Medulla oblongata (tissue), 1 donor: ENCODE measurements at regions not wholly inside any gene's neighbourhood (a gene's known extent, or its start where the extent isn't known, plus 50 kb on each side); places are given as distances from the start of the nearest gene placed in this dataset.
"Not testable (repeated sequence)": the region's sequence is repeated elsewhere in the genome, so short reads cannot be mapped to it uniquely, and the experiment has no call there.

Experiments
- DNase-seq: peaks from one replicate; pipeline ENCODE4 v3.0.0-alpha.2; 2015; ENCODE audit errors: extremely low spot score

DNA sequence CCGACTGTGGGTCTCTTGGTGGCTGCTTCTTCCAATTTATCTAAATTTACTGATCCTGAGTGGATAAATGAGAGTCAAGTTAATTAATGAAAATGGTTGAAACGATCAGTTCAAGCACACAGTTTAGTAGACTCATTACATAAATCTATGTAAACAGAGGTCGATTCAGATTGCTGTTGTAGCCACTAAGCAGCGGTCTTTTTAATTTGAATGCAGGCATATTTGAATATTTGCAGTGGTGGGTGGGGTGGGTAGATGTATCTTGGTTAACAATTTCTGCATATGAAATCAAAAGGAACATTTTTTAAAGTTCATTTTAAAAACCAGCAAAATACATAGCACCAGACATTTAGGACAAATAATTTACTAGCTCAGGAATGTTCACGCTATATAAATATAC, 325.9 kb downstream of the KLF12 start:
- no peak for DNase-seq

DNA sequence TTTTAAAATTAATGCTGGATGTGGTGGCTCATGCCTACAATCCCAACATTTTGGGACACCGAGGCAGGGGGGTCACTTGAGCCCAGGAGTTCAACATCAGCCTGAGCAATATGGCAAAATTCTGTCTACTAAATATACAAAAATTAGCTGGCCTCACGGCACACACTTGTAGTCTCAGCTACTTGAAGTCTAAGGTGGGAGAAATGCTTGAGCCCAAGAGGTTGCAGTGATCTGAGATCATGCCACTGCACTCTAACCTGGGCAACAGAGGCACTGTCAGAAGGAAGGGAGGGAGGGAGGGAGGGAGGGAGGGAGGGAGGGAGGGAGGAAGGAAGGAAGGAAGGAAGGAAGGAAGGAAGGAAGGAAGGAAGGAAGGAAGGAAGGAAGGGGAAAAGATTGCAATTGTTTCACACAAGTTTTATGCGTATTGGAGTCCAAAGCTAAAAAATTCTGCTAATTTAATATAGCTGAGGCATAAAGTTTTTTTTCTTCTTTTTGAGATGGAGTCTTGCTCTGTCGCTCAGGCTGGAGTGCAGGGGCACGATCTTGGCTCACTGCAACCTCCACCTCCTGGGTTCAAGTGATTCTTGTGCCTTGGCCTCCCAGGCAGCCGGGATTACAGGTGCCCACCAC, 328.8 kb downstream of the KLF12 start:
- DNase-seq, result not testable (repeated sequence)

DNA sequence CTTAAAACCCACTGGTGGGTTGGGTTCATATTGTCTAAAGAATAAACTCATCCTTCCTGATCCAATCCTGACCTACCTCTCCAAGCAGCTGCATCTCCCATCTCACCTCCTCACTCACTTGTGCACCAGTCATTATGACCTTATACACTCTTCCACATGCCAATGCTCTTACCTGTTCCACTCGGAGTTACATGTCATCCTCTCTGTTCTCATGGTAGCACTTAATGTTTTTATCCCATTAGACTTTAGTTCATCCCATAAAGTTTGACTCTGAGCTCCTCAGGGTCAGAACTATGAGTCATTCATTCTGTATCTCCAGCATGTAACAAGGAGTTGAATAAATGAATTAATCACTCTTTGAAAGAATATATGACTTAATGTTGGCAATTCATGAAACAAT, 330.2 kb downstream of the KLF12 start:
- no peak for DNase-seq

DNA sequence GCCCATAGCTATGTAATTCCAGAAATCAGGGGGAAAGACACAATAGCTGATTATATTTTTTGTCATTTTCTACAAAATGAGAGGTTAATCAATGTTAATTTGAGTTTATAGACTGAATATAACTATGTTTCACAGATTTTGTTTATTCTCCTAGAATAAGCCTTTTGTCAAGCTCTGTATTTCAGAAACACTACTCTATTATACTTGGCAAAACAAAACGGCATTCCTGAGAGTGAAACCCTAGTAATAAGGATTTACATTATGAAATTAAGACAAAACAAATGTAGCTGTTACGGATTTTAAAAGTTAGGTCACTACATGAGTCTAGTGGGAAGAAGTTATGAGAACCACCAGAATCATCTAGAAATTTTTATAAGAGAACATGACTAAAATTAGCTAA, 334.2 kb downstream of the KLF12 start:
- no peak for DNase-seq

DNA sequence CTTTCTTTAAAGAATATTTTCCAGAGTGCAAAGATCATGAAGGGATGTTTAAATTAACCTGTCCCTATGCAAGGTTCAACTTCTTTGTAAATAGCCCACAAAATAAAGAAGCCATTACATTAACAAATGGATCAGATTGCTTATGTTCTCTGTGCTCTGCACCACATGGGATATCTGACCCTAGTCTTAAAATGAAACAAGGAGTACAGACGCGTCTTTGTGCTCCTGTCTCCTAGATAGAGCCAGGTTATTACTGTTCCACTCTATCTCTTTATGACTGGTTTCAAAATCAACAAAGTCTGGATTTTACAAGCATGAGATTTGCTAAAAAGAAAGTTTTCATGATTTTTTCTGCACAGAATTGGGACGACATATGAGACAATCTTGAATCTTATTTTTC, 339.4 kb downstream of the KLF12 start:
- no peak for DNase-seq

DNA sequence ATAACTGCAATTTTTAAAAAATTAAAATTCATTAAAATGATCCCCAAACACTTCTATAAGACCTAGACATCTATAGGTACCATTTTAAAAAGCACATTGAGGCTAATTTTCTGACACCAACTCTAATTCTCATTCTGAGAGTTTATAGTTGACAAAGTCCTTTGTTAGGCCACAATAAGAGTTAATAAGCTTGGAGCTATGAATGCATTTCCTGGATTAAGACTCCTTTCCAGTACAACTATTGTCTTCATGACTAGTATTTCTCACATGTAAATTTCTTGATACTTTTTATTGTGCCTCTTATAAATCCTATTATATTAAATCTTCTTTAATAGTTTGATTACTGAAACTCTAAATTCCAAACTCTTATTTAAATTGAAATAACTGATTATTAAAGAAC, 340.8 kb downstream of the KLF12 start:
- DNase-seq, result no peak

DNA sequence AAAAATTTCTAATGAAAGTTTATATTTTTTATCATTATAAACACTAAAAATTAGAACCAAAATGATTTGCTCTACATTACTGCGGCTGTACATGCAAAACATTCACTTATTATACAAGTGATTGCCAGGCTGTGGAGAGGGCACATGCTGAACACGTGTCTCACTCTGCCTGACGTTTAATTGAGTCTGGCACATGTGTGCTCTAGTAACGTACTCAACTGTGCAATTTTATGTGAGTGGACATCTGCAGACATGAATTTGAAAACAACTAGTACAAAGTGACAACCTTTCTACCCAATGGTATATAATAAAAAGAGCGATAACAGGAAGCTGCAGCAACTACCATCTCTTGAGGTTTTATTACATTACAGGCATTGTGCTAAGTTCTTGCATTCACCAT, 341.4 kb downstream of the KLF12 start:
- DNase-seq, result no peak

DNA sequence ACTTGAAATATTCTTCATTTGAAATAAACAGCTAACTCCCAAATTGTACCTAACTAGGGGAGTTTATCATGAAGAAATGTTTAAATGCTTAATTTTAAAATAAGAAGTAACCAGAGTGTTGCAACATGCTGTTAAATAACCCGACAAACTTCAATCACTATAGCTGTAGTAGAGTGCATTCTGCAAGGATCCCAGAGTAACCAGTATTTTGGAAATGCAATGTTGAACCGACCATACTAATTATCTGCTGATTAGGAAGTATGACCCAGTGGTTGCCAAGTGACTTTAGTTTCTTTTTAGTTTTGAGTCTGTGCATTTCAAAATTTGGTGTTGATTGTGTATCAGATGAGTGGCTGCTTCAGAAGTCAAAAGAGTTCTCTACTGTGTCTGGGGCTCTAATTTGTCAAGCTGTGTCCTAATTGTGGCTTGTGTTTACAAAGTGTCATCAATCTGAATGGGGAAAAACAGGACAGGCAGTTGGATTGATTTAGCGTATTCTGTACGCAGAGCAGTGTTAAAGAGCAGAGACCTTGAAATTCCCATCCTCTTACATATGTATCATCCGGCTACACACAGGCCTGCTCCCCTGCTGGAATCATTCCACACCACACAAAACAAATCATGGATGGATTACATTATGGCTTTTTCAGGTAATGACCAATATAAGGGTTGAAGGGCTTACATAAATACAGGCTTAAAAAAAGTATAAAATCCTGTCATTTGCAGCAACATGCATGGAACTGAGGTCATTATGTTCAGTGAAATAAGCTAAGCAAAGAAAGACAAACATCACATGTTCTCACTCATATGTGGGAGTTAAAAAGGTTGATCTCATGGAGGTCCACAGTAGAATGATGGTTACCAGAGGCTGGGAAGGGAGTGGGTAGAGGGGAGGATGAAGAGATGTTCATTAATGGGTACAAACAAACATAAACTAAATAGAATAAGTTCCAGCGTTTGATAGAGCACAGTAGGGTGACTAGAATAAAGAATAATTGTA, 351.5 kb downstream of the KLF12 start:
- DNase-seq, result no peak

DNA sequence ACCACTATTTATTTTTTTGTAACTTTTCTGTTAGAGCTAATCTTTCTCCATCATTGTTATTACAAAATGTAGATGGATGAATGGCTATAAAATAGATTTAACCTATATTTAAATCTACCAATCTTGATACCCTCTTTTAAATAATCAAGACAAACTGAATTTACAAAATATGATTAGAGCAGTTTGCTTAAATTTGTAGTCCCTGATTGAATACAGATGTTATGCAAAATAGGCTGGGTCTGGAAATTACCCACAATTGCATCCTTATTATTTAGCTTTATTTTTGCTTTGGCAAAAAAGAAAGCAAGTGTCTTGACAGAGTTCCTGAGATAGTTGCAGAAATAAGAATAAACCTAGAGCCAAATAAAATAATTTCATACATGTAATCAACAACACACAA, 352.8 kb downstream of the KLF12 start:
- DNase-seq, result no peak

DNA sequence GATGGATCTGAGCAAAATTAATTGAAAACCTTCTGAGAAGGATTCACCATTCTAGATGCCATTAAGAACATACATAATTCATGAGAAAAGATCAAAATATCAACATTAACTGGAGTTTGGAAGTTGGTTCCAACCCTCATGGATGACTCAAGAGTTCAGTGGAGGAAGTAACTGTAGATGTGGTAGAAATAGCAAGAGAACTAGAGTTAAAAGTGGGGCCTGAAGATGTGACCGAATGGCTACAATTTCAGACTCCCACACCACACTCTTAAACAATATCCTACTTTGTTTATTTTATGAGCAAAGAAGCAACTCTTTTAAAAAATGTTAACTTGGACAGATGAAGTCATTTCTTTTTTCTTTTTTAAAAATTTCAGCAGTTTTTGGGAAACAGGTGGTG, 354.3 kb downstream of the KLF12 start:
- no peak for DNase-seq

DNA sequence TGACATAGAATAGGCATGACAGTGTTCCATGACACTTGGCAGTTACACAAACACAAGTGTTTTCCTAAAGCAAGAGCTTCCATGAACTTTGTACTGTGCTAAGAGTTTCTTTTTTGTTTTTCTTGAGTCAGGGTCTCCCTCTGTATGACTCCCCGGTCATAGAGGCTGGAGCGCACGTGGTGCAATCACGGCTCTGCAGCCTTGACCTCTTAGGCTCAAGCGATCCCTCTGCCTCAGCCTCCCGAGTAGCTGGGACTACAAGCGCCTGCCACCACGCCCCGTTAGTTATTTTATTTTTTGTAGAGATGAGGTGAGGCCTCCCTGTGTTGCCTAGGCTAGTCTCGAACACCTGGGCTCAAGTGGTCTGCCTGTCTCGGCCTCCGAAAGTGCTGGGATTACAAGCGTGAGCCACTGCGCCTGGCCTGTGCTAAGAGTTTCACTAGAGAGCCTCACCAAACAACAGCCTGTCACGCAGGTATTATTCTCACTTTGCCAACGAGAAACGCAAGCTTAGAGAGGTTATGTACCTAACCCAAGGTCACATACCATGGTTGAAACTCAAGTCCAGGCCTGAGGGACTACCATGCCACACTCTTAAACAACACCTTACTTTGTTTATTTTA, 355.9 kb downstream of the KLF12 start:
- no peak for DNase-seq

DNA sequence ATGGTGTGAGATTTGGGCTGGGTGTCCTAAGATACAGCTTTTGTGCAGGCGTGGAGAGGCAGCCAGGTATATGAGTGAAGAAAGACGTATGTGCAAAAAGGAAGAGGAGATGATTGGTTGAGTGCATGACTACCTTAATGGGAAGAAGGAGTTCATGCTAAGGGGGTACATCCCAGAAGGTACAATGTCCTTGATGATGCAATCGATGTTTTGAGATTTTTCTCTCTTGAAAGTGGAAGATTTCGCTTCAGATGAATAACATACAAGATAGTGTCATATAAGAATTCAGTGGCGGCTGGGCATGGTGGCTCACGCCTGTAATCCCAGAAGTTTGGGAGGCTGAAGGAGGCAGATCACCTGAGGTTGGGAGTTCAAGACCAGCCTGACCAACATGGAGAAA, 357.1 kb downstream of the KLF12 start:
- DNase-seq, result no peak

DNA sequence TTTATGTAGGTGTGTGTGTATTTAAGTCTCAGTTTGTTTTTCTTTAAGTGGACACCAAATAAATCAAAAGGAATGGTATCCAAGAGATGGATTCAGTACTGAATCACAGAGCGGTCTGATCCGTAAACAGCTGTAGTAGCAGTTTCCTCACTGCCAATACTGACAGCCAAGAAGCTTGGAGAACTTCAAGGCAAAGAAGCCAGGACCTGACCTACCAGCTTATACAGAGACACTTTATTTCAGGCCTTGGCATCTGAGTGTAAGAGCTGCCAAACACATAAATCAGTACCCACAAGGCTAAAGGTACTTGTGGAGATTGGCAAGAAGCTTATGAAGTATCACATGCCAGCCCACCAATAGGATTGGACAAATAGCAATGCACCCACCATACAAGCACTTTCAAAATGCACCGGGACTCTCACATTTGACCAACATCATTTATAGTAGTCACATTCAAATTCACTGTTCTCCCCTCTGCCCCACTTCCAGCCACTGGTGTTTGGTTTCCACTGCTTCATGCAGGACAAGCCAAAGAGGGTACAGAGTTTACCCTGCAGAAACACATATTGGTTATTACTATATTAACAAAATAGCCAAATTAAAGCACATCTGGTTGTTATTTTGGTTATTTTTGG, 357.9 kb downstream of the KLF12 start:
- peak; percentile 48 for DNase-seq

DNA sequence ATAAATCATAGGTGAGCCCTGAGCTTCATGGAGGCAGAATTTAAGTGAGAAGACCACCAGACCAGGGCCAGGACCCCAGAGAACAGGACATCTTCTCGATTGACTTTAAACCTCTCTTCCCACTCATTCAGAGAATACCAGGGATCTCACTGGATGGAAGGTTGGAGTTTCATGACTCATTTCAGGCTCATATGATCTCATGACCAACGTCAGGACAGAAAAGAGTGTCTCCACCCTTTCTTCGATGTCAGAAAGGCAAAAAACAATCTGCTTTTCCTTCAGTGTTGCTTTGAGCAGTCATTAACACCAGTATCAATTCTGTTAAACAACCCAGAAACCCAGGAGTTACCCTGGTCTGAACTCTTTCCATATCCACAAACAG, 361.0 kb downstream of the KLF12 start:
- no peak for DNase-seq

DNA sequence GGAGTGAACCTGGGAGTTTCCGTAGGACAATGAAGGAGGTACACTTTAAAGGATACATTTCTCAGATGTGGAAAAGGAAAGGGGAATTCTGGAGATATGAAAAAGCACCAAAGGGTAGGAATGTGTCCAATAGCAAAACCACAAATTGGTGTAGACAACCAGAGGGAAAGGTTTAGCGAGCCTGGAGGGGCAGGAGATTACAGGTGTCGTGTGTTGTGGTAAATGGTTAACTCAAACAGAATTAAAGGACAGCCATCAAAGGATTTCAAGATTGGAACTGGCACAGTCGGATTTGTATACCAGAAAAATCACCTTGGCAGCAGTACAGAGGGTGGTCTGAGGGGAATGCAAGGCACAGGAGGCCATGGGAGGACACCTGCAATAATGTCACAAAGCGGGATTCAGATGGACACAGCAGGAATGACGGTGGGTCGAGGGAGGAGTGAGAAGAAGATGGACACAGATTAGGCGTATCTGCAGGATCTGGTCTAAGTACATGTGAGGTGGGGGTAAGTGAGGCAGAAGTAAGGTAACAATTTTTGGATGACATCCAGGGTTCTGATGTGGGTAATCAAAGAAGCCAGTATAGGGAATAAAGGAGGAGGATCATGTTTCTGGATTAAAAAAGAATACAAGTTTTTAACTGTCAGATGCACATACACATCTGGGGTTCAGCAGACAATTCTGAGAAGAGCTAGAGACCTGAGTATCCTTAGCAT, 361.6 kb downstream of the KLF12 start:
- no peak for DNase-seq

DNA sequence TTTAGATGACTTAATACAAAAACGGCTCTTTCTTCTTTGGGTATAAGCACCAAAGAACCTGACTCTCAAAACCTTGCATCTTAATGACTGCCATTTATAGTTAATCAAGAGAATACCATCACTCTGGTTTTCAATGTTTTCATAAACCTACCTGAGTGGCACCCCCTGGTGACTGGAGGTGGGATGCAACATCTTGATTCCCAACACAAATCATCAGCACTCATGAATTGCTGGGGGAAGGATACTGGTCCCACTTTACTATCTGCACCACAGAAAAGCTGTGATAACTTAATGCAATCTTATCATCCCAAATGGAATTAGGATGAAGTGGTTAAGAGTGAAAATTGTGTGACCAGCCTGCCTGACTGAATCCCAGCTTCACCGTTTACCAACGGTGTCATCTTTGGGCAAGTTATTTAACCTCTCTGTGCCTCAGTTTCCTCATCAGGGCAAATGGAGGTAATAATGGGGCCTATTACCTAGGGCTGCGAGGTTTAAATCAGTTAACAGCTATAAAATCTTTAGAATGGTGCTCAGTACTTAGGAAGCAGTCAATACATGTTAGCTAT, 366.4 kb downstream of the KLF12 start:
- DNase-seq, result no peak

DNA sequence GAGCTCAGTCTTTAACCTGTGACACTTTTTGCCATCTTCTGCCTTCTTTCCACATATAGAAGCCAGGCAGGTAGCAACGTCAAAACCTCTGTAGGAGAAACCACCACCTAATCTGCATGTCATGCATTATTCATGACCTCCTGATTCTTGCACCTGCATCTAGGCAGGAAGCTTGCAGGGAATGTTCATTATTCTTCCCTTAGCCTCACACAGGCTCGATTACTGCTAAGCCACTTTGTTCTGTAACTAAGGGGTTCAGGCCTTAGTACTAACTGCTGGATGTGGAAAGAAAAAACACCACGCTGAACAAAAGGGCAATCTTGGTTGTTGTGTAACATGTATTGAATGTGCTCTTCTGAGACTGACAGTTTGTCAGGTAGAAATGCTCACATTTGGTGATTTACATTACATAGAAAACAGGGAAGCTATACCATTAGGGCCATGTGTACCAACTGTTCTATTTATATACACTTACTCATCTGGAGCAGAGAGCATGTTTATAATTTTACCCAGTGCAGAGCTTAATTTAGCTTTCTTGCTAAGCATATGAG, 366.9 kb downstream of the KLF12 start:
- no peak for DNase-seq

DNA sequence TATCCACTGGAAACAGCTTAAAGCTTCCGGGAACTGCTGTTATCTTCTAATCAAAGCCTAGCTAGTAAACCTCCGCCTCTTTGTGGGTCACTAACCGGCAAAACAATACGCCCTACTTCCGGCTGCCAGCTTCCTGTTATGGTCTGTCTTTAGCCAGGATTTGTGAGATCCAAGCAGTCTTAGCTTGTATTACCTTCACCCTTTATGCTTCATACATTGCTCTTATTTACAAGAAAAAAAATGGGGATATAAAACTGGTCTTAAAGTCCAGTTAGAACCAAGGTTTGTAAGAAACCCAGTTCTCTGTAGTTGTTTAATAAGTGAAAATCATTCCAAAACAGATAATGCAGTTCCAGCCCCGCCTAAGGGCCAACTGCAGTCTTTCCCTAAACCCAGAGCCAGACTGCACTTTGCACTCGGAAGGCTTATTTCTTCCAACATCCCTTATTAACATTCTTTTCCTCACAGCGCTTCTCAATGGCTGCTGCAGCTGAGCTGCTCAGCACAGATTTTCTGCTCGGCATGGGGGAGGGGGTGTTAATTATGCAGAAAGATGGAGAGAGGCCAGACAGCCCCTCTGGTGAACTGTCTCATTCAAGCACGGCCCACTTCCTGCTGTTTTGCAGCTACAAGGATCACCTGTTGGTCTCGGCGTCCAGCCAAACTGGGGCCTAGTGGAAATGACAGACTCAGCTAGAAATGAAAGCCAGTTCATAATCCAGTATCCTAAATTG, 368.4 kb downstream of the KLF12 start:
- peak; percentile 82 for DNase-seq

DNA sequence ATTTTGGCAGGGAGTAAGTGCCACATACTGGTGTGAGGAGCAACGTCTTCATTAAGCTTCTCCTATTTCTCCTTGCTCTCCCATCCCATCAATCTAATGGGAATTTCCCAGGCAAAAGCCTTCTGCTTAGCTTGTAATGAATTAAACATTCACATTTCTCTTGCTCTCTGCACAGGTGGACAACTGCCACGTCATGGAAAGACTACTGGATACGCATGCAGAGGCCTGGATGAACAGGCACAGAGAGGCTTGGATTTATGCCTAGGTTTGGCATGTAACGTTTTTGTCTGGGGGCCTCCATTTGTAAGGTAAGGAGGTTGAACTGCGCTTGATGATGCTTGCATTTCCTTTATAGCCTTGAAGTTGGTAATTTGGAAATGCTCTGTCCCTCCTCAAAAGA, 374.8 kb downstream of the KLF12 start:
- DNase-seq, result no peak

DNA sequence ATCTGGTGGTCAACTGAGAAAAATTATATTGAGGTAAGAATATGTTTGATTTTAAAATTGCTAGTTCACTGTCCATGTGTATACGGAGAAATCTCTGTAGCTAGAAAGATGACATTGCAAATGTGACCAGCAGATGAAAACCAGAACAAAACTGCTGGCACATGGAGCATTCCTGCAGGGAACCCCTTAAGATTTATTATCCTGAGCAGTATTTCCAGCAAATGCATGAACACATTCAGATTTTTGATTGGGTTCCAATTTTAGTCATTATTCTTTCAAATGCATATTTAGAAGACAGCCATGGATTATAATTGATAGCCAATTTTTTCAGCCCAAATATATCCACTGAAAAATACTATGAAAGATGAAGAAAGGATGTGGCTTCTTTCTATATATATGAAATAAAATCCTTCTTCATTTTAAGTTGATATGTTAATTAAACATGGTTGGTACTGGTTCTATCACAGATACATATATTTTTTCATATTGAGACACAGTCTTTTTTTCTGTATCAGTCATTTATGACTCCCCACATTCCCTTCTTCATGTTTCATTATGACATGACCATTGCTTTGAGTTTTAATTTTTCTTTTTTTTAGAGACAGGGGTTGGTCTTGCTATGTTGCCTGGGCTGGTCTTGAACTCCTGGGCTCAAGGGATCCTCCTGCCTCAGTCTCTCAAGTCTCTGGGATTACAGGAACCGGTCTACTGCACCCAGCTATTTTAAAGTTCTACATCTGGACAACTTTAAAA, 376.5 kb downstream of the KLF12 start:
- DNase-seq, result no peak
